ENCODE measurements at regions not wholly inside any gene's neighbourhood (a gene's known extent, or its start where the extent isn't known, plus 50 kb on each side); places are given as distances from the start of the nearest gene placed in this dataset.

- TF ChIP-seq ATF2 (IDR thresholded peaks at IDR 0.05; ENCODE audit: low read length) (no peak), CHD1 (IDR thresholded peaks at IDR 0.05; ENCODE audit: low read depth, low read length) (no peak), BCL11A (IDR thresholded peaks at IDR 0.05; ENCODE audit: low read depth in 2 of 2, low read length in 2 of 2) (no peak), PHF8 (conservative IDR thresholded peaks at IDR 0.05; ENCODE audit: low read depth, low read length) (no peak), CBX8 (IDR thresholded peaks at IDR 0.05; ENCODE audit: borderline replicate concordance, low read depth, low read length) (no peak), POU5F1 (IDR thresholded peaks at IDR 0.05; ENCODE audit: low read depth, low read length) (no peak), TEAD4 (IDR thresholded peaks at IDR 0.05; ENCODE audit: low read depth, low read length) (no peak), HDAC2 (IDR thresholded peaks at IDR 0.05; ENCODE audit: borderline replicate concordance in 1 of 2, low read depth in 2 of 2, low read length in 2 of 2) (no peak), RFX5 (IDR thresholded peaks at IDR 0.05; ENCODE audit: borderline replicate concordance, low read depth, low read length) (no peak), BACH1 (IDR thresholded peaks at IDR 0.05; ENCODE audit: low read length) (no peak), TAF7 (optimal IDR thresholded peaks at IDR 0.05; ENCODE audit: borderline replicate concordance, low read depth, low read length) (no peak)
These were observed 100.3 kb upstream of the BACE2 start (continued) for GRCh38 chr21:41067709-41068108.

All from H1 (cell line).